Thyroid gland (tissue), 4 donors: ENCODE measurements at regions not wholly inside any gene's neighbourhood (a gene's known extent, or its start where the extent isn't known, plus 50 kb on each side); places are given as distances from the start of the nearest gene placed in this dataset.

Experiments used
- POLR2A ChIP-seq, 2 donors: fragments of 450-650 bp; IDR thresholded peaks; one replicate each; pipeline ENCODE4 v1.6.1; 2017; ENCODE audit warnings: antibody characterized with exemption in 2 of 2, mild to moderate bottlenecking in 2 of 2, moderate library complexity in 1 of 2
- TF ChIP-seq, protein P1 (sequence below), 6 experiments: fragments of 200-600 bp in 3 of 6; fragments of 450-650 bp in 3 of 6; sonication (generic) in 3 of 6; IDR thresholded peaks; one replicate each; pipeline ENCODE4 v1.5.1; 2016 to 2019; ENCODE audit warnings: antibody characterized with exemption in 6 of 6, mild to moderate bottlenecking in 2 of 6, inconsistent platforms in 1 of 6, moderate library complexity in 1 of 6

DNA sequence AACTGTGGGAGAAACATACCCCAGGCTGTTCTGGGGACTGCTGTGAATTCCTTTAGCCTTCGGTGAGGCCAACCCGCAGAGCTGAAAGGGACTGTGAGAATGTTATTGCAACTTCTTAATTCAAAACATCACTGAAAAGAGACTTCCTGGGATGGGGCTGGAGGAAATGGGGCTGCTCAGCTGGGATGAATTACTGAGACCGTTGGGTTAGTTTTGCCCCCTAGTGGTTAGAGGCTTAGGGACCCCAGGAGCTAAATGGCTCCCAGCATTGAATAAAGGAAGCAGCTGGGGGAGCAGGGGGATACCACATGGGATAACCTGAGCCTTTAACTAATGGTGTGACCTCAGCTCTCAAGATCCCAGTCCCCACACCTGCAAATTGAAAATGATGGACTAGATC is 941.1 kb upstream of the FANCL start:
- TF ChIP-seq, protein P1, sequence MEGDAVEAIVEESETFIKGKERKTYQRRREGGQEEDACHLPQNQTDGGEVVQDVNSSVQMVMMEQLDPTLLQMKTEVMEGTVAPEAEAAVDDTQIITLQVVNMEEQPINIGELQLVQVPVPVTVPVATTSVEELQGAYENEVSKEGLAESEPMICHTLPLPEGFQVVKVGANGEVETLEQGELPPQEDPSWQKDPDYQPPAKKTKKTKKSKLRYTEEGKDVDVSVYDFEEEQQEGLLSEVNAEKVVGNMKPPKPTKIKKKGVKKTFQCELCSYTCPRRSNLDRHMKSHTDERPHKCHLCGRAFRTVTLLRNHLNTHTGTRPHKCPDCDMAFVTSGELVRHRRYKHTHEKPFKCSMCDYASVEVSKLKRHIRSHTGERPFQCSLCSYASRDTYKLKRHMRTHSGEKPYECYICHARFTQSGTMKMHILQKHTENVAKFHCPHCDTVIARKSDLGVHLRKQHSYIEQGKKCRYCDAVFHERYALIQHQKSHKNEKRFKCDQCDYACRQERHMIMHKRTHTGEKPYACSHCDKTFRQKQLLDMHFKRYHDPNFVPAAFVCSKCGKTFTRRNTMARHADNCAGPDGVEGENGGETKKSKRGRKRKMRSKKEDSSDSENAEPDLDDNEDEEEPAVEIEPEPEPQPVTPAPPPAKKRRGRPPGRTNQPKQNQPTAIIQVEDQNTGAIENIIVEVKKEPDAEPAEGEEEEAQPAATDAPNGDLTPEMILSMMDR (IDR thresholded peaks at IDR 0.05), result no peak
- no peak for TF ChIP-seq POLR2A (IDR thresholded peaks at IDR 0.05)
